Mucosa of descending colon (tissue), 3 donors: ENCODE measurements at regions not wholly inside any gene's neighbourhood (a gene's known extent, or its start where the extent isn't known, plus 50 kb on each side); places are given as distances from the start of the nearest gene placed in this dataset.

ENCODE experiments used
- ATAC-seq: fragments of 200-7000 bp; cut with Tn5 transposase; one replicate; pipeline ENCODE4 v1.9.1; 2020; ENCODE audit warnings: mild to moderate bottlenecking, moderate library complexity
- DNase-seq, 3 donors: peaks; one replicate each; pipeline ENCODE4 v3.0.0-alpha.2; 2020
- H3K36me3 ChIP-seq: fragments of 200-600 bp; one replicate; pipeline ENCODE4 v1.8.0; 2021; ENCODE audit warnings: low read depth, mild to moderate bottlenecking
- H3K4me1 ChIP-seq: fragments of 200-600 bp; one replicate; pipeline ENCODE4 v1.8.0; 2021; ENCODE audit warnings: low read depth, mild to moderate bottlenecking
- H3K4me3 ChIP-seq: fragments of 200-600 bp; one replicate; pipeline ENCODE4 v1.8.0; 2021; ENCODE audit warnings: mild to moderate bottlenecking
- H3K9me3 ChIP-seq: fragments of 200-600 bp; one replicate; pipeline ENCODE4 v1.8.0; 2021; ENCODE audit warnings: mild to moderate bottlenecking
- intact Hi-C, 2 donors: fragments of 100-400 bp; cut with DNase I in 1 of 2; cut with micrococcal nuclease in 1 of 2; formaldehyde crosslinking; loops; one replicate each; pipeline versions ENCODE4 v1.11.0 to v1.11.1; 2022; cut with DNase I, micrococcal nuclease
- TF ChIP-seq, protein P1 (sequence below): fragments of 200-600 bp; IDR thresholded peaks from one replicate; pipeline ENCODE4 v1.8.0; 2022; ENCODE audit warnings: antibody characterized with exemption, mild to moderate bottlenecking
- donor health status: DM: no; HTN: no; CAD: no; lungs with moderate emphysema.
- donor health status: DM: no; HTN: no; CAD: no.
- donor health status: DM: no; HTN: yes; CAD: no.

DNA sequence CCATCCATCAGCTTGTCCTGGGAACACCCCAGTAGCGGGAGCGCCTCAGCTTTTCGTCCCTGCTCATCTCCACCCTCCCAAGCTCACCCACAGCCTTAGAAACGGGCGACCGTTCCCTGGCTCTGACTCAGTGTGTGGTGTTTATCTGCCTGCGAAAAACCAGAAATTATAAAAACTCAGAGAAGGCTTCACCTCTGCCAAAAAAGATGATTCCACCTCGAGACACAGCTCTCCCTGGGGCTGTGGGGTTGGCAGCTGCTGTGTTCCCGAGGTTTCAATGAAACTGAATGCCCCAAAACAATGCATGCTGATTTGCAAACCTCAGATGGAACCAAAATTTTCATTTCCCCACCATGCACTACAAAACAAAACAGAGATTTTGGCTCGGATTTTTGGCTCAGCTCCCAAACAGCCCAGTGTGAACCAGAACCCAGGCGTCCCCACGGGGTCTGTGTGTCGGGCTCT is 62.4 kb upstream of the MED9 start:
- intact Hi-C loops = no loop called here
- TF ChIP-seq, protein P1, sequence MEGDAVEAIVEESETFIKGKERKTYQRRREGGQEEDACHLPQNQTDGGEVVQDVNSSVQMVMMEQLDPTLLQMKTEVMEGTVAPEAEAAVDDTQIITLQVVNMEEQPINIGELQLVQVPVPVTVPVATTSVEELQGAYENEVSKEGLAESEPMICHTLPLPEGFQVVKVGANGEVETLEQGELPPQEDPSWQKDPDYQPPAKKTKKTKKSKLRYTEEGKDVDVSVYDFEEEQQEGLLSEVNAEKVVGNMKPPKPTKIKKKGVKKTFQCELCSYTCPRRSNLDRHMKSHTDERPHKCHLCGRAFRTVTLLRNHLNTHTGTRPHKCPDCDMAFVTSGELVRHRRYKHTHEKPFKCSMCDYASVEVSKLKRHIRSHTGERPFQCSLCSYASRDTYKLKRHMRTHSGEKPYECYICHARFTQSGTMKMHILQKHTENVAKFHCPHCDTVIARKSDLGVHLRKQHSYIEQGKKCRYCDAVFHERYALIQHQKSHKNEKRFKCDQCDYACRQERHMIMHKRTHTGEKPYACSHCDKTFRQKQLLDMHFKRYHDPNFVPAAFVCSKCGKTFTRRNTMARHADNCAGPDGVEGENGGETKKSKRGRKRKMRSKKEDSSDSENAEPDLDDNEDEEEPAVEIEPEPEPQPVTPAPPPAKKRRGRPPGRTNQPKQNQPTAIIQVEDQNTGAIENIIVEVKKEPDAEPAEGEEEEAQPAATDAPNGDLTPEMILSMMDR = no peak
- no peaks in the 10 kb centered on the region for H3K9me3 ChIP-seq
- ATAC-seq (no peak), DNase-seq (no peak)
- H3K4me1 ChIP-seq = peaks cover 10% of the 10 kb centered on the region
- no peaks in the 10 kb centered on the region for H3K36me3 ChIP-seq
- no peak overlapping the region for H3K4me3 ChIP-seq

GRCh38 chr17:17415006-17415405 is 61.8 kb upstream of the MED9 start:
- no peak for DNase-seq
- ATAC-seq = no peak
- TF ChIP-seq, protein P1 = no peak
- H3K4me1 ChIP-seq = peaks cover 10% of the 10 kb centered on the region
- H3K4me3 ChIP-seq = no peak overlapping the region
- H3K9me3 ChIP-seq = no peaks in the 10 kb centered on the region
- H3K36me3 ChIP-seq = no peaks in the 10 kb centered on the region
- intact Hi-C loops = no loop called here

GRCh38 chr17:17416007-17416399 is 60.8 kb upstream of the MED9 start:
- intact Hi-C loops = no loop called here
- Histone ChIP-seq H3K4me1 (peaks cover 10% of the 10 kb centered on the region), H3K36me3 (no peaks in the 10 kb centered on the region), H3K4me3 (no peak overlapping the region), H3K9me3 (no peaks in the 10 kb centered on the region)
- TF ChIP-seq, protein P1 = no peak
- ATAC-seq (peak; percentile 47), DNase-seq (peak in 1 of 3 donors; percentile 36)

- intact Hi-C loops = no loop called here
- DNase-seq (peak in 1 of 3 donors; percentile 31), ATAC-seq (peak; percentile 48)
- Histone ChIP-seq H3K4me1 (peaks cover 10% of the 10 kb centered on the region), H3K36me3 (no peaks in the 10 kb centered on the region), H3K4me3 (no peak overlapping the region), H3K9me3 (no peaks in the 10 kb centered on the region)
- TF ChIP-seq, protein P1 = no peak
Measured at GRCh38 chr17:17416400-17417360, 60.1 kb upstream of the MED9 start.

- ATAC-seq (peak; percentile 90), DNase-seq (peak in 1 of 3 donors; percentile 78)
- Histone ChIP-seq H3K36me3 (no peaks in the 10 kb centered on the region), H3K4me1 (peaks cover 10% of the 10 kb centered on the region), H3K9me3 (no peaks in the 10 kb centered on the region), H3K4me3 (no peak overlapping the region)
- intact Hi-C loops = no loop called here
- TF ChIP-seq, protein P1 = no peak
Measured at GRCh38 chr17:17417718-17418181, 59.0 kb upstream of the MED9 start.
